ENCODE measurements at regions not wholly inside any gene's neighbourhood (a gene's known extent, or its start where the extent isn't known, plus 50 kb on each side); places are given as distances from the start of the nearest gene placed in this dataset.

- no peak for TF ChIP-seq POLR2A (IDR thresholded peaks at IDR 0.05)
- no peak for TF ChIP-seq CTCF (IDR thresholded peaks at IDR 0.05)
- no peak for TF ChIP-seq POLR2AphosphoS5 (IDR thresholded peaks at IDR 0.05)
Observed at GRCh38 chr11:30762188-30762587, 176.0 kb upstream of the MPPED2 start.
